Fibroblast of villous mesenchyme (primary cell): ENCODE measurements at regions not wholly inside any gene's neighbourhood (a gene's known extent, or its start where the extent isn't known, plus 50 kb on each side); places are given as distances from the start of the nearest gene placed in this dataset.

ENCODE experiments used
- DNase-seq: peaks from one replicate; pipeline ENCODE4 v3.0.0-alpha.2; 2010; ENCODE audit warnings: low read depth
- H3K4me3 ChIP-seq: 2 replicates; pipeline ENCODE4 v1.5.1; 2011; ENCODE audit warnings: low read depth, mild to moderate bottlenecking, low read length
- TF ChIP-seq, protein P1 (sequence below): IDR thresholded peaks from 2 replicates; pipeline ENCODE4 v1.5.1; 2012; ENCODE audit warnings: low read depth, mild to moderate bottlenecking, low read length; ENCODE audit not compliant: insufficient read depth

DNA sequence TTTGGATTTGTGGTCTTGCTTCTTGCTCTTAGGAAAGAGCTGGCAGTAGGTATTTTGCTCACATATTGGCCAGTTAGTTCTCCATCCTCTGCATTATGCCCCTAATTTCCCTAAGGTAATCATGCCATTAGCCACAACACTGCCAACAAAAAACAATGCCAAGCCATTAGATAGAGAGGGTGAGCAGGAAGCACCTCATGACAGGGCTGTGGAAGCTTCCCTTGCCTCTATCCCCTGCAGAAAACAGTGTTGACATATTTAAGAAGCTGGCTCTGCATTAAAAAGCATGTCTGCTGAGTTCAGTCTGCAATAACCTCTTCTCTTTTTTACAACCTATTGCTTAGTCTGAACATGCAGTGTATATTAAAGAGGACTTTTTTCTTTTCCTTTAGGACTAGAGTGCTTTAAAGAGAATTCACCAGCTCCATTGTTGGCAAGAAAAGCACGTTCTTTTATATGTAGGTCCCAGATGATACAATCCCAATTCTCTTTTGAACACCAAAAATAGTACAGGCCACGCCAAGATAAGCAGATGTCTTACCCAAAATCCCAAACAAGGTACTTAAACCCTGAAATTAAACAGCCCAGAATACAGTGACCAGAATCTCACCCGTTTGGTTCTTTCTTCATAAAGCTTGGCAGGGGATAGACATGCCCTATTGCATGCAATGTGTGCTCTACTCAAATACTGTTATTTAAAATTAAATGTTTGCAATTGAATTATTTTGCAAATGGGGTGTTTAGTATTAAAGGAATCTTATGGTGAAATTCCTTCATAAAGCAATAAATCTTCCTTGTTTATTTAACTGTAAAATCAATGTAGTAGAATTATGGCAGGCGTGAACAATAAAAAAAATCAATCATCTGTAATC is 93.7 kb upstream of the UBE3A start:
- TF ChIP-seq, protein P1, sequence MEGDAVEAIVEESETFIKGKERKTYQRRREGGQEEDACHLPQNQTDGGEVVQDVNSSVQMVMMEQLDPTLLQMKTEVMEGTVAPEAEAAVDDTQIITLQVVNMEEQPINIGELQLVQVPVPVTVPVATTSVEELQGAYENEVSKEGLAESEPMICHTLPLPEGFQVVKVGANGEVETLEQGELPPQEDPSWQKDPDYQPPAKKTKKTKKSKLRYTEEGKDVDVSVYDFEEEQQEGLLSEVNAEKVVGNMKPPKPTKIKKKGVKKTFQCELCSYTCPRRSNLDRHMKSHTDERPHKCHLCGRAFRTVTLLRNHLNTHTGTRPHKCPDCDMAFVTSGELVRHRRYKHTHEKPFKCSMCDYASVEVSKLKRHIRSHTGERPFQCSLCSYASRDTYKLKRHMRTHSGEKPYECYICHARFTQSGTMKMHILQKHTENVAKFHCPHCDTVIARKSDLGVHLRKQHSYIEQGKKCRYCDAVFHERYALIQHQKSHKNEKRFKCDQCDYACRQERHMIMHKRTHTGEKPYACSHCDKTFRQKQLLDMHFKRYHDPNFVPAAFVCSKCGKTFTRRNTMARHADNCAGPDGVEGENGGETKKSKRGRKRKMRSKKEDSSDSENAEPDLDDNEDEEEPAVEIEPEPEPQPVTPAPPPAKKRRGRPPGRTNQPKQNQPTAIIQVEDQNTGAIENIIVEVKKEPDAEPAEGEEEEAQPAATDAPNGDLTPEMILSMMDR: no peak
- DNase-seq: no peak
- no peak overlapping the region for H3K4me3 ChIP-seq

DNA sequence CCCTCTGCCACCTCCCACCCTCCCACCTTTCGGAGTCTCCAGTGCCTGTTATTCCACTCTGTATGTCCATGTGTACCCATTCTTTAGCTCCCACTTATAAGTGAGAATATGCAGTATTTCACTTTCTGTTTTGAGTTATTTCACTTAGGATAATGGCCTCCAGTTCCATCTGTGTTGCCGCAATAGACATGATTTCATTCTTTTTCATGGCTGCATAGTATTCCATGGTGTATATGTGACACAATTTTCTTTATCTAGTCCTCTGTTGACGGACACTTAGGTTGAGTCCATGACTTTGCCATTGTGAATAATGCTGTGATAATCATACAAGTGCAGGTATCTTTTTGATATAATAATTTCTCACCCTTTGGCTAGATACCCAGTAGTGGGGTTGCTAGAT is 91.0 kb upstream of the UBE3A start:
- H3K4me3 ChIP-seq: no peak overlapping the region
- TF ChIP-seq, protein P1: no peak
- no peak for DNase-seq

DNA sequence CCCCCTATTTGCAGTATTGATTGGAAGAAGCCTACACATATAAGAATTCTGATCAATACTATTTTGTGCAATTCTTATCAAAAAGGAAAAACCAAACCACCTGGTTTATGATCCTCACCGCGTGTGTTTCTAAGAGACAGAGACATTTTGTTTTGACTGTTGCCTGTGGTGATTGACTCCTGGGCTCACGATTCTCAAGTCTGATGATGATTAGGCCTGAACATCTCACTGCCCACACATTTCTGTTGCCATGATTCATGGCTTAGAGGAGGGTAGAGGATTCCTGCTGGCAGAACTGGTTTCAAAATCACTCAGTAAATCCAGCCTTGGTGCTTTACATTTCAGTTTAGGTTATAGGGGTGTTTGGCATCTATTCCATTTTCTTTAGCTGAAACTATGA is 88.3 kb upstream of the UBE3A start:
- TF ChIP-seq, protein P1: no peak
- H3K4me3 ChIP-seq: no peak overlapping the region
- no peak for DNase-seq

DNA sequence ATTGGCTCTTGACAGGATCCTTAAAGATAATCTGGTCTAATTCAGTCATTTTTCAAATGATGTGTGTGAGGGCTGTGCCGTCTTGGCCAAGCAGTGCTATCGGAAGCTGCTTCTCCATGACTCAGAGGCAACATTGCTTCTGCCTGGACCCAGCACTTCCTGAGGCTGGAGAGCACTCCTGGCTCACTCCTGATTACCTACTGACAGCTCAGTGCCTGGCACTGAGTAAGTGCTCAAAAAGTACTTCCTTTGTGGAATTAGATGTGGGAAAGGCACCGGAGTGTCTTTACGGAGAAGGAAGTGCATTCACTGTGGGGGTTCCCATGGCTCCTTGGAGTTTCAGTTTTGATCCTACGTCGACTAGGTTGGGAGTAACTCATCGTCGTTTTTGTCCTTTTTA is 86.9 kb upstream of the UBE3A start:
- no peak for DNase-seq
- no peak overlapping the region for H3K4me3 ChIP-seq
- TF ChIP-seq, protein P1: no peak

DNA sequence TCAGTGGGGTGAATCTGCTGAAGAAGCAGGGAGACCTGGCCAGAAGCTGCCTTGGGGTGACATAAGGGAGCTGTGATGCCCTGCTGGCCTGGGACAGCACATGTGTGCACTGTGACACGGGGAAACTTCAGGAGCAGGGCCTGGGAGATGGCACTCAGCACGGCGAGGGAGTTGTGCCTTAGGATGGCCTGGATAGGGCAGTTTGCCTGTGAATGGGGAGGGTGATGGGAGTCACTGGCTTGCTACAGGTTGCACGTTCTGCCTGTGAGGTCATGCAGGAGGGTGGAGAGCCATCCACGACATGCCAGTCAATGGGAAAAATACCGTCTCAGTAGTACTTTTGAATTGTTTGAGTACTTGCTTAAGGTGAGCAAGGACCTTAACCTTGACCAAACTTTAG is 76.8 kb upstream of the UBE3A start:
- TF ChIP-seq, protein P1: no peak
- DNase-seq: no peak
- H3K4me3 ChIP-seq: no peak overlapping the region

DNA sequence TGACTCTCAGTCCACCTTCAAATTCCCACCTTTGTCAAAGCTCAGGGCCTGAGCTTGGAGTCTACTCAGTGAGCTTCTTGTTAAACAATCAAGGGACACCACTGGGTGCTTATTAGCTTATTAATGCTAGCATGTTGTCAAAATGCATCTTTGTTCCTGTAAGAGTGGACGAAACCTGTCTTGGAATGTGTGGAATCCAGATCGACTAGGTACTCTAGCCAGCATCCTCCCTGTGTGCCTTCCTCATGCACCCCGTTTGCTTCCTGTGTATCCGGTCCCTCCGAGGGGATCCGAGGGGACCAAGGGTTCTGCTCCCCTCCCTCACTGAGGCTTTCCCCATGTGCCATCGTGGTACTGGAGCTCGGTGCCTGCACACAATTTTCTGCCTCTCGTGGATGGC is 75.7 kb upstream of the UBE3A start:
- TF ChIP-seq, protein P1: no peak
- DNase-seq: no peak
- no peak overlapping the region for H3K4me3 ChIP-seq

DNA sequence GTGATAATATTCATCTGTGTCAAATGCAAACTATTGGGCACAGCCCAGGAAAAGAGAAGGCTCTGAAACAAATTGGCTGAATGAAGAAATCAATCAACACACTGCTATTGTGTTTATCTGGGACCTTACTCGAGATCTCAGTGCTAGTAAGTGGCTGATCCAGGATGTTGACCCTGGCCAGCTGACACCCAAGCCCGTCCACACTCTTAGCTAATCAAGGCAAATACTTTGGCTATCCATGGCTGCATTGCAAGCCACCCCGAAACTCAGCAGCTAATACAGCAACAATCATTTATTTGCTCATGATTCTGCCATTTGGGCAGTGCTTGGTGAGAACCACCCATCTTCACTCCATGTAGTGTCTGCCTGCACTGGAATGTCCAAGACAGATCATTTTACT is 74.1 kb upstream of the UBE3A start:
- no peak for DNase-seq
- H3K4me3 ChIP-seq: no peak overlapping the region
- TF ChIP-seq, protein P1: no peak
